H9 (cell line): ENCODE measurements at regions not wholly inside any gene's neighbourhood (a gene's known extent, or its start where the extent isn't known, plus 50 kb on each side); places are given as distances from the start of the nearest gene placed in this dataset.

Experiments used
- DNase-seq: peaks from one replicate; pipeline ENCODE4 v3.0.0-alpha.2; 2017
- H2AFZ ChIP-seq: one replicate; pipeline ENCODE4 v1.6.1; 2013; ENCODE audit warnings: mild to moderate bottlenecking, low read length, control low read depth, moderate library complexity
- H2AK5ac ChIP-seq: 2 replicates; pipeline ENCODE4 v1.6.1; 2013; ENCODE audit warnings: low read length, control low read depth, mixed read lengths; ENCODE audit not compliant: insufficient read length
- H2BK120ac ChIP-seq: one replicate; pipeline ENCODE4 v1.6.1; 2013; ENCODE audit warnings: low read depth, mild to moderate bottlenecking, low read length, control low read depth, inconsistent platforms; ENCODE audit not compliant: poor library complexity, severe bottlenecking
- H2BK12ac ChIP-seq: 2 replicates; pipeline ENCODE4 v1.6.1; 2013; ENCODE audit warnings: low read length, control low read depth, mixed read lengths, low read depth; ENCODE audit not compliant: insufficient read length
- H2BK15ac ChIP-seq: 2 replicates; pipeline ENCODE4 v1.6.1; 2013; ENCODE audit warnings: low read depth, low read length, control low read depth
- H2BK20ac ChIP-seq: one replicate; pipeline ENCODE4 v1.6.1; 2013; ENCODE audit warnings: low read depth, mild to moderate bottlenecking, low read length, control low read depth, inconsistent platforms; ENCODE audit not compliant: poor library complexity, severe bottlenecking
- H2BK5ac ChIP-seq: 2 replicates; pipeline ENCODE4 v1.6.1; 2013; ENCODE audit warnings: low read length, control low read depth, mixed read lengths; ENCODE audit not compliant: insufficient read length
- H3K14ac ChIP-seq: 2 replicates; pipeline ENCODE4 v1.6.1; 2013; ENCODE audit warnings: low read length, control low read depth; ENCODE audit not compliant: insufficient read depth
- H3K18ac ChIP-seq: 2 replicates; pipeline ENCODE4 v1.6.1; 2013; ENCODE audit warnings: low read depth, mild to moderate bottlenecking, mixed read lengths, low read length, control low read depth; ENCODE audit not compliant: insufficient read length
- H3K23ac ChIP-seq: 2 replicates; pipeline ENCODE4 v1.6.1; 2013; ENCODE audit warnings: low read length, control low read depth, mixed read lengths, low read depth; ENCODE audit not compliant: insufficient read length
- H3K23me2 ChIP-seq: 2 replicates; pipeline ENCODE4 v1.6.1; 2013; ENCODE audit warnings: low read depth, mild to moderate bottlenecking, mixed read lengths, low read length, control low read depth; ENCODE audit not compliant: insufficient read length, poor library complexity, severe bottlenecking
- H3K27ac ChIP-seq: 2 replicates; pipeline ENCODE4 v1.5.1; 2013; ENCODE audit warnings: low read length, control low read depth, mixed read lengths, low read depth; ENCODE audit not compliant: insufficient read length
- H3K27me3 ChIP-seq: 2 replicates; pipeline ENCODE4 v1.6.1; 2013; ENCODE audit warnings: low read length, control low read depth, inconsistent platforms; ENCODE audit not compliant: insufficient read depth
- H3K4ac ChIP-seq: 2 replicates; pipeline ENCODE4 v1.6.1; 2013; ENCODE audit warnings: low read depth, mild to moderate bottlenecking, control low read depth, inconsistent platforms, low read length, moderate library complexity
- H3K4me1 ChIP-seq: 2 replicates; pipeline ENCODE4 v1.6.1; 2013; ENCODE audit warnings: low read length, control low read depth, inconsistent platforms; ENCODE audit not compliant: insufficient read depth
- H3K4me2 ChIP-seq: 2 replicates; pipeline ENCODE4 v1.6.1; 2013; ENCODE audit warnings: low read length, control low read depth, mixed read lengths; ENCODE audit not compliant: insufficient read length, insufficient read depth
- H3K56ac ChIP-seq: 2 replicates; pipeline ENCODE4 v1.6.1; 2013; ENCODE audit warnings: low read depth, mild to moderate bottlenecking, mixed read lengths, low read length, control low read depth; ENCODE audit not compliant: insufficient read length
- H3K79me1 ChIP-seq: 2 replicates; pipeline ENCODE4 v1.6.1; 2013; ENCODE audit warnings: low read depth, mild to moderate bottlenecking, moderate library complexity, low read length, control low read depth, inconsistent platforms; ENCODE audit not compliant: insufficient read depth, poor library complexity, severe bottlenecking
- H3K79me2 ChIP-seq: 2 replicates; pipeline ENCODE4 v1.6.1; 2013; ENCODE audit warnings: low read length, control low read depth, inconsistent platforms; ENCODE audit not compliant: insufficient read depth
- H3K9ac ChIP-seq: 2 replicates; pipeline ENCODE4 v1.6.1; 2013; ENCODE audit warnings: low read length, control low read depth, mixed read lengths; ENCODE audit not compliant: insufficient read length; ENCODE audit errors: extremely low read depth
- H3K9me3 ChIP-seq: one replicate; pipeline ENCODE4 v1.6.1; 2013; ENCODE audit warnings: low read depth, low read length, inconsistent platforms; ENCODE audit not compliant: control insufficient read depth
- H3T11ph ChIP-seq: one replicate; pipeline ENCODE4 v1.6.1; 2013; ENCODE audit warnings: mild to moderate bottlenecking, low read length, control low read depth, inconsistent platforms
- H4K20me1 ChIP-seq: one replicate; pipeline ENCODE4 v1.6.1; 2013; ENCODE audit not compliant: control insufficient read depth, insufficient read length, insufficient read depth
- H4K5ac ChIP-seq: 2 replicates; pipeline ENCODE4 v1.6.1; 2013; ENCODE audit warnings: low read depth, mild to moderate bottlenecking, mixed read lengths, low read length, control low read depth; ENCODE audit not compliant: insufficient read length
- H4K8ac ChIP-seq: replicated peaks from 2 replicates; pipeline ENCODE4 v1.6.1; 2013; ENCODE audit warnings: low read length, control low read depth, mixed read lengths, low read depth; ENCODE audit not compliant: insufficient read length
- H4K91ac ChIP-seq: 2 replicates; pipeline ENCODE4 v1.6.1; 2013; ENCODE audit warnings: low read depth, mild to moderate bottlenecking, moderate library complexity, mixed read lengths, low read length, control low read depth; ENCODE audit not compliant: insufficient read length
- H3K27ac Mint-ChIP-seq, 3 experiments: 2 replicates in 2 of 3; 3 replicates in 1 of 3; pipeline ENCODE4 v1.8.0; 2020 to 2021; ENCODE audit warnings: mixed read lengths in 3 of 3, mild to moderate bottlenecking in 1 of 3, moderate library complexity in 1 of 3
- H3K27me3 Mint-ChIP-seq: 2 replicates; pipeline ENCODE4 v1.8.0; 2021; ENCODE audit warnings: low read depth, mild to moderate bottlenecking, moderate library complexity, mixed read lengths
- H3K36me3 Mint-ChIP-seq, 3 experiments: 2 replicates in 2 of 3; 3 replicates in 1 of 3; pipeline ENCODE4 v1.8.0; 2020 to 2021; ENCODE audit warnings: low read depth in 3 of 3, mixed read lengths in 3 of 3; ENCODE audit not compliant: insufficient read depth in 1 of 3
- H3K4me1 Mint-ChIP-seq, 2 experiments: 2 replicates each; pipeline ENCODE4 v1.8.0; 2020; ENCODE audit warnings: mixed read lengths in 2 of 2
- H3K4me3 Mint-ChIP-seq, 2 experiments: 2 replicates in 1 of 2; 3 replicates in 1 of 2; pipeline ENCODE4 v1.8.0; 2020 to 2021; ENCODE audit warnings: mild to moderate bottlenecking in 2 of 2, mixed read lengths in 2 of 2, moderate library complexity in 1 of 2
- H3K9me3 Mint-ChIP-seq, 2 experiments: 2 replicates in 1 of 2; 3 replicates in 1 of 2; pipeline ENCODE4 v1.8.0; 2020; ENCODE audit warnings: mild to moderate bottlenecking in 2 of 2, mixed read lengths in 2 of 2, moderate library complexity in 1 of 2
- TF ChIP-seq, protein P1 (sequence below): fragments of 200-600 bp; sonication (generic); conservative IDR thresholded peaks from 3 replicates; pipeline ENCODE4 v1.8.0; 2021; ENCODE audit warnings: antibody characterized with exemption, mild to moderate bottlenecking

- H3K4ac ChIP-seq = no peak overlapping the region
- Mint-ChIP-seq H3K36me3 (no peaks in the 10 kb centered on the region), H3K27ac (peak overlapping the region in 1 of 3 experiments; percentile 4; a peak in 1 of 7 replicates), H3K4me3 (no peak overlapping the region), H3K27me3 (no peaks in the 10 kb centered on the region), H3K9me3 (no peaks in the 10 kb centered on the region), H3K4me1 (no peaks in the 10 kb centered on the region)
- no peak overlapping the region for H3K23ac ChIP-seq
- H2BK120ac ChIP-seq = no peak overlapping the region
- H2BK12ac ChIP-seq = no peak overlapping the region
- H2BK5ac ChIP-seq = no peak overlapping the region
- H3K79me1 ChIP-seq = no peaks in the 10 kb centered on the region
- H2BK20ac ChIP-seq = no peak overlapping the region
- DNase-seq = no peak
- H3K9me3 ChIP-seq = no peaks in the 10 kb centered on the region
- no peaks in the 10 kb centered on the region for H3K27me3 ChIP-seq
- H4K20me1 ChIP-seq = no peaks in the 10 kb centered on the region
- no peaks in the 10 kb centered on the region for H3K23me2 ChIP-seq
- H3K56ac ChIP-seq = no peak overlapping the region
- H3K18ac ChIP-seq = no peak overlapping the region
- H3K79me2 ChIP-seq = no peaks in the 10 kb centered on the region
- H3K27ac ChIP-seq = no peak overlapping the region
- H4K5ac ChIP-seq = no peak overlapping the region
- no peak overlapping the region for H4K8ac ChIP-seq
- no peak overlapping the region for H3K9ac ChIP-seq
- H3K14ac ChIP-seq = no peak overlapping the region
- no peaks in the 10 kb centered on the region for H3K4me1 ChIP-seq
- no peak overlapping the region for H4K91ac ChIP-seq
- TF ChIP-seq, protein P1, sequence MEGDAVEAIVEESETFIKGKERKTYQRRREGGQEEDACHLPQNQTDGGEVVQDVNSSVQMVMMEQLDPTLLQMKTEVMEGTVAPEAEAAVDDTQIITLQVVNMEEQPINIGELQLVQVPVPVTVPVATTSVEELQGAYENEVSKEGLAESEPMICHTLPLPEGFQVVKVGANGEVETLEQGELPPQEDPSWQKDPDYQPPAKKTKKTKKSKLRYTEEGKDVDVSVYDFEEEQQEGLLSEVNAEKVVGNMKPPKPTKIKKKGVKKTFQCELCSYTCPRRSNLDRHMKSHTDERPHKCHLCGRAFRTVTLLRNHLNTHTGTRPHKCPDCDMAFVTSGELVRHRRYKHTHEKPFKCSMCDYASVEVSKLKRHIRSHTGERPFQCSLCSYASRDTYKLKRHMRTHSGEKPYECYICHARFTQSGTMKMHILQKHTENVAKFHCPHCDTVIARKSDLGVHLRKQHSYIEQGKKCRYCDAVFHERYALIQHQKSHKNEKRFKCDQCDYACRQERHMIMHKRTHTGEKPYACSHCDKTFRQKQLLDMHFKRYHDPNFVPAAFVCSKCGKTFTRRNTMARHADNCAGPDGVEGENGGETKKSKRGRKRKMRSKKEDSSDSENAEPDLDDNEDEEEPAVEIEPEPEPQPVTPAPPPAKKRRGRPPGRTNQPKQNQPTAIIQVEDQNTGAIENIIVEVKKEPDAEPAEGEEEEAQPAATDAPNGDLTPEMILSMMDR = no peak
- H3K4me2 ChIP-seq = no peak overlapping the region
- H2AFZ ChIP-seq = no peak overlapping the region
- no peak overlapping the region for H3T11ph ChIP-seq
- H2AK5ac ChIP-seq = no peak overlapping the region
- H2BK15ac ChIP-seq = no peak overlapping the region
Measured at GRCh38 chr4:67091673-67092072, 453.6 kb downstream of the CENPC start.
